HG02885 (cell line): ENCODE measurements at regions not wholly inside any gene's neighbourhood (a gene's known extent, or its start where the extent isn't known, plus 50 kb on each side); places are given as distances from the start of the nearest gene placed in this dataset.

Experiments
- ATAC-seq: cut with Tn5 transposase; IDR thresholded peaks from one replicate; pipeline ENCODE4 v1.9.1; 2021; ENCODE audit warnings: mild to moderate bottlenecking; ENCODE audit not compliant: unreplicated experiment, poor library complexity

DNA sequence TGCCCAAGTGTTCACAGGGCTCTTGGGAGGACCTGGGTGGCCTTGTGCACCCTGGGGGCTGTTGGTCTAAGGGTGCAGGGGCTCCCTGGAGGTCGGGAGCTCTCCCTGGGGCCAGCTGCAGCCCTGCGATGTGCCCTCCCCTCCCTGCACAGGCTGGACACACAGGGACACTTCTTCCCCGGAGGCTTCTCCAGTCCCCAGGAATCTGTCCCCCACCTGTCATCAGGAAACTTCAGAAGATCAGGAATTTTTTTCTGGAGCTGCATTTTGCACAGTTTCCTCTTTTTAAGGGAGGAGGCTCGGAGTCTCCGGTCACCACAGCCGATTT is 66.9 kb upstream of the BHLHE23 start:
- ATAC-seq, result no peak

DNA sequence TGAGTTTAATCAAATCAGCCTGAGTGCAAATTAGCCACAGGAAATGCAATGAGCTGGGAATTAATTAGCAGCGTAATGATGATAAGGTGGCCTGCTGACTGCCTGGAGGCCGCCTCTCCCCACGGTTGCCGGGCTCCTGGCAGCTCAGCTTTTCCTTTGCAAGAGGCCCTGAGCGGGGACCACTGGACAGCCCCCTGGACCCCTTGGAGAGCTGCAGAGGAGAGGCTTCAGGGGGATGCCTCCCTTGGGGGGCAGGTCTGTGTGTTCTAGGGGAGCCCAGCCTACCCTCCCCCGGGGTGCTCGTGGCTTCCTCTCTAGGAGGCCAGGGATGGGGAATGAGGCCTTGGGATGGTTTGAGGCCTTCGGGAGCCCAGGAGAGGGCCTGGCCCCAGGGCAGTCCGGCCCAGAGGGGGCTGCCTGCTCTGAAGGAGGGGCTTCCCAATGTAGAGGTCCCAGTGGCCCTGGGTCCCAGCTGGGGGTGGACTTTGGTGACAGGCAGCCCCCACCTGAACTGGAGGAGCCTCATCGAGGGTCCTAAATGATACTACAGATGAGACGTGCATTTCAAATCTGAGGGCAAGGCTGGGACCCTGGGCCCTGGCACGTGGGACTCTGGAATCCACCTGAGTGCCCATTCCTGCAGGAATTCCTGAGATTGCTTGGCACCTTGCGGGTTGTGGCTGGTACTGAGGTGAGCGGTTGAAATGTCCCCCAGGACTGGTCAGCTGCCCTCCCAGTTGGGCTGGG is 66.4 kb upstream of the BHLHE23 start:
- no peak for ATAC-seq

DNA sequence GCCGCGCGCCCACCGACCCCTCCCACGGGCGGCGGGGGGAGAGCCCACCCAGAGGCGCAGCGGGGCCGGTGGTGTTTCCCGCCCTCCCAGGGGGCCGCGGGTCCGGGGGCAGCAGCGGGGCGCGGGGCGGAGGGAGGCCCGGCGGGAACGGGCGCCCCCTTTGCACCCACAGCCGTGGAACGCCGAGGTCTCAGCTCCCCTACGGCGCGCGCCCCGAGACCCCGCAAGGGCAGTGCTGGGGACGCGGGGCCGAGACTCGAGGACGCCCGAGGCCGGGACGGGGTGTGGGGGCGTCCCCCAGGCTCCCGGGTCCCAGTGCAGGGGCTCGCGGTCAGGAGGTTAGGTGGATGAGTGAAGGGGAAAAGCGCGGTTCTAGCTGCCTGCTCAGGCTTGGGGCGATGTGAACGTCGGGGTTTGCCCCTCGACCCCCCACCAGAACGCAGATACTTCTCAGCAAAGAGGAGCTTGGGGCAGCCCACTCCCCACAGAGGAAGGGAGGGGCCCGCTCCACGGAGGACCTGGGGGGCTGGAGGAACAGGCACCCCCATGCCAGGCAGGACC is 65.5 kb upstream of the BHLHE23 start:
- ATAC-seq, result no peak

DNA sequence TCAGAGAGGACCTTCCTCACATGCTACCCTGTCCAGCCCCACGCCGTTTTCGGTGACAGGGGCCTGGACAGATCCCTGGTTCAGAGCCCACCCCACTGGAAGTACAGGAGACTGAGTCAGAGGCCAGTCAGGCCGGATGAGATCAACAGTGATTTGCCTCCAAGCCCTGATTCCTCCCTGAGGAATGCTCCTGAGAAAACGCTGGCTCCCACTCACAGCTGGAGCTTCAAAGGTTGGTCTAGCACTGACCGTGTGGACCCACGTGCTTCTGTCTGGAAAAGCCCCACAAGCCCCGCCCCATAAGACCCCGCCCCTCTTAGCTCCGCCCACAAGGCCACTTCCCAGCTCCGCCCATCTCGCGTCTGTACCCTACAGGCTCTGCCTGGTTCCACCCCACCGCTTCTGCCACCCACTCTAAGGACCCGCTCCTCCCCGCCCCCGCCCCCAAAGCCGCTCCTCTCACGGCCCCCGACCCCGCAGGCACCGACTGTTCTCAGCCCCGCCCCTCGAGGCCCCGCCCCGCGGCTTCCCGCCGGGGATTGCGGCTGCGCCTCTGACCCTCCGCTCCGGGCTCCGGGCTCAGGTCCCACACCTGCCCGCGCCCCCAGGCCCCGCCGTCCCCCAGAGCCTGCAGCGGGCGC is 64.9 kb upstream of the BHLHE23 start:
- ATAC-seq, result no peak

DNA sequence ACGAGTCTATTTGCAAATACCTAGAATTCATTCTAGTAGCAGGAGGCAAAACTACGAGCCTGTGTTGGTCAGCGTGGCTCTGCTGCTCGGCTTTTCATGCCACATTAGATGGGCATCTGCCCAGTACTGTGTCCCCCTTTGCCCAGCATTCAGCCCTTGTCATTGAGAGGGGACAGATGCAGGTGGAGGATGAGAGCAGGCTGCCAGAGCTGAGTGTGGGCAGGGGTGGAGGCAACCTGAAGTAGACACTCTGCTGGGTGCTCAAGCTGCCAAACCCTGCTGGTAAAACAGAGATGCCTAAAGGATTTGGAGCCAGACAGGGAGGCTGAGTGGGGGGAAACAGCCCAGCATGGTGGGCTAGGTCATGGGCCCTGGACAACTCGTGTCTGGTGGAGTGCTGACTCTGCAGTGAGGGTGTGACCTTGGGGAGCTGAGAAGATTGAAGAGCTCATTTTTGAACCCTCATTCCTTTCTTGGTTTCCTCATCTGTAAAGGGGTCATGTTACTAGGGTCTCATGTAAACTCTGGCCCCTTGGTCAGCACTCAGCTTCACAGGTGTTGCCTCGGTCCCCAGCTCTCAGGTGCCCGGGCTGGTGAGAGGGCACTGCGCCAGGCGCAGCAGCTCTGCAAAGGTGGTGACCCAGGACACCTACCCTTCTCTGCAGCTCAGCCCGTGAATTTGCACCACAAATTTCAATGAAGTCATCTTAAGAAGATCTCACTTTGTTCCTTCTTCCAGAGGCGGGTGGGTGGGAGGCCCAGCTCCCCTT is 64.2 kb upstream of the BHLHE23 start:
- no peak for ATAC-seq

DNA sequence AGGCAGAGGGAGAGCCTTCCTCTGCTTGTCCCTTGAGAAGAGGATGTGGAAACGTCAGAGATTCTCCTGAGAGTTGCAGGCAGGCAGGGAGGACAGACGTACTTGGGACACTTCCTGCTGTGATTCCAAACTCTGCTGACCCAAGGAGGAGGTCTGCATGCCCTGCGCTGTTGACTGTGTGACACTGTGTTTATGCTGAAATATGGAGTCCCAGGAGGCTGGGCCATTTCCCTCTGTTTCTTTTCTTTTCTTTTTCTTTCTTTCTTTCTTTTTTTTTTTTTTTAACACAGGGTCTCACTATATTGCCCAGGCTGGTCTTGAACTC is 63.5 kb upstream of the BHLHE23 start:
- ATAC-seq, result no peak

DNA sequence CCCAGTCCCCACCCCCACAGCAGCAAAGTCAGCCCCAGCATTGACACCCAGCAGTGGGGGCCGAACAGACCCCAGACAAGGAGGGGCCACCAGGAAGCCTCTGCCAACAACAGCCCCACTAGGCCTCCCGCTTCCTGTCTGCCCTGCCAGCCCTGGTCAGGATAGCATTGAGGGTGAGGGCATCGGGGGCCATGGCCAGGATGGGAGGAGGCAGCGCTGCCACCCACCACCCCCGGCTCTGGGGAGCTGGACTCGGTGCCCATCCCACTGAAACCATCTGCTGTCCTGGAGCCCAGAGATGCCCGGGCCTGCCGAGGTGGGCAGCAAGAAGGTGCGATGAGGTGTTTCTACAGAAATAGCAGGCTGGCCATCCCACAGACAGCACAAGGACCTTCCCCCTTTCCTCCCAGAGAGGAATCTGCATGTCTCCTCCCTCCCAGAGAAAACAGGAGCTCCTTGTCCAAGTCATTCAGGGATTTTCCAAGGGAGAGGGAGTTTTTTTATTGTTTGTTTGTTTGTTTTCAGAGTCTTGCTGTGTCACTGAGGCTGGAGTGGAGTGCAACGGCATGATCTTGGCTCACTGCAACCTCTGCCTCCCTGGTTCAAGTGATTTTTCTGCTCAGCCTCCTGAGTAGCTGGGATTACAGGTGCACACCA is 62.1 kb upstream of the BHLHE23 start:
- ATAC-seq, result no peak

DNA sequence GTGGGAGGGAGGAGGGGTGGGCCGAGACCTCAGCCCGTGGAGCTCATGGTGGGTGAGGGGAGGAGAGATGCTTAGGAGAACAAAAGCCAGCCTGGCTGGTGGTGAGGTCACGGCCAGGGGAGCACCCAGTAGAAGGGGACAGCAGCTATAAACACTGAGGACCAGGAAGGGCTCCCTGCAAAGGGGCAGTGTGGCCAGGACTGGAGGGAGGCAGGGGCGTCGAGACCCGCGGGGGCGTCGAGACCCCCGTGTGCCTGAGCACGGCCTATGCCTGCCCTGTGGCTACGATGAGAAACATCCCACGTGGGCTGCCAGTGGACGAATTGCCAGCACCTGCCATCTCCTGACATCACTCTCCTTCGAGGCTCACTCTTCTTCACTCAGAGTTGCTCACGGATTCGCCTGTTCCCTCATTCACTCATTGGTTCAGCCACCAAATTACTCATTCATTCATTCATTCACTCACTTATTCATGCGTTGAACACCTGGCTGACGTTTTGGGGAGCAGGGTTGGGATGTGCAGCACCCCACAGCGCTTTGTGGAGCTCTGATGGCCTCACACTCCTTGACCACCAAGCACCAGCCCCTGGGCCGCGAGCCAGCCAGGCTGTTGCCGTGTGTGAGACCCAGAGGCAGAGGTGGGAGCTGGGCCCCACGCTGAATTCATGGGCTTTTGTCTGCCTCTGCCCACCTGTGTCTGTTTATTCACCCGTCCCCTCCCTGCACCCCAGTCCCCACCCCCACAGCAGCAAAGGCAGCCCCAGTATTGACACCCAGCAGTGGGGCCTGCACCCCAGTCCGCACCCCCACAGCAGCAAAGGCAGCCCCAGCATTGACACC is 61.2 kb upstream of the BHLHE23 start:
- no peak for ATAC-seq

DNA sequence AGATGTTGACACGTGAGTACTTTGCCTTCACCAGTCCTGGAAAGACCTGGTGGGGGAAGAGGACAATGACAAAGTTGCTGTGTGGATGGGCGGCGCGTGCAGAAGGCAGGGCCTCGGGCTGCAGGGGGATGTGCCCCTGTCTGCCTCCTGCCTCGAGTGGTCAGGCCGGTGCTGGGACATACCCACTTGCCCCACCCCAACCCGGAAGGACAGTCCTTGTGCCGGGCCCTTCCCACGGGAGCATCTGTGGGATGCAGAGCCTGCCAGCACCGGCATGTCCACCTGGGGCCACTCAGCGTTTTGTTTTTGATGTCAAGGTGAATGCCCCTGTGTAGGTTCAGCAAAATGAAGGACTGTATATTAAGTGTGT is 60.5 kb upstream of the BHLHE23 start:
- no peak for ATAC-seq

DNA sequence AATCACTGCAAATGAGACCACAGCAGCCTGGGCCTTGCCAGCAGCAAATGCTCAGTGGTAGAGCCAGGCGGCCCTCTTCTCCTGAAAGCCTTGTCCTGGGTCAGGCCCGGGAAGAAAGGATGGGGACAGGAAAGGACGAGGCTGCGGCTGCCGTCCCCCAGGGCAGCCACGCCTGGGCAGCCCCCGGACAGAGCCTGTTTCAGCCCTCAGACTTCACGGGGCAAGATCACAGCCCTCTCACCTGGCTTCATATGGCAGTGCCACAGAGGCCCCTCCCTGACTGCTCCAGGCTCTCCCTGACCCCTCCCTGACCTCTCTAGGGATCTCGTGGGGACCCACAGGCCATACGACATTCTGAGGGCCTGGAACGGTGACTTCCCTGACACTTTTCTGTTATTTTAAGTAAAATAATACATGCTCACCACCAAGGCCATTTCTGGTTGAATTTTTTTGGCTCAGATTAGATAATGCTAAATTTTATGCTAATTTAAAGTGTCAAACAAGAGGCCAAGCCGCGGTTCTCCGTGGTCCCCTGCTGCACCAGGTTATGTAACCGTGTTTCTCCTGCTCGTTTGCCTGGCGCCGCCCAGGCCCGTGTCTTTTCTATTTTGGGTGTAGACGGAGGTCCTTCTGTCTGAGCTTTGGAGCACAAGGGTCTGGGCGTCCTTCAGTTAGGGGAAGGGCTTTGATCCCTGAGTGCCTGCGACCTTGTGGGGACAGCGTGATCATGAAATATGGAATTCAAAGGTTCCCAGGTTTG is 59.9 kb upstream of the BHLHE23 start:
- ATAC-seq, result no peak

DNA sequence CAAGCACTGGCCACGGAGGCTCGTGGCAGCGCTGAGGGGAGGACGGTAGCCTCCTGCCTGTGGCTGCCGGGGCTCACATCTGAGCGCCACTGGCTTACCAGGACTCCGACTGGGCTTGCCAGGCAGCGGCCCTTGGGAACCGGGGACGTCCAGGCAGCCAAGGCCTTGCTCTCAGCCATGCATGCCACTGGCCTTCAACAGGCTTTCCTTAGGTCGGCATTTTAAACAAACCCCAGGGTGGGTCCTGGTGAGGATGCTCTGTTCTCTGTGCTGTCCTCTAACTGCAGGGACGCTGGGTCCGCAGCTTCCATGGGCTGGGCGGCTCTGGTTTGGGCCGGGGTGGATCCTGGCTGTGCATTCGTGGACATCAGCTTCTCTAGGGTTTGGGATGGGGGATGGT is 59.1 kb upstream of the BHLHE23 start:
- ATAC-seq, result no peak

DNA sequence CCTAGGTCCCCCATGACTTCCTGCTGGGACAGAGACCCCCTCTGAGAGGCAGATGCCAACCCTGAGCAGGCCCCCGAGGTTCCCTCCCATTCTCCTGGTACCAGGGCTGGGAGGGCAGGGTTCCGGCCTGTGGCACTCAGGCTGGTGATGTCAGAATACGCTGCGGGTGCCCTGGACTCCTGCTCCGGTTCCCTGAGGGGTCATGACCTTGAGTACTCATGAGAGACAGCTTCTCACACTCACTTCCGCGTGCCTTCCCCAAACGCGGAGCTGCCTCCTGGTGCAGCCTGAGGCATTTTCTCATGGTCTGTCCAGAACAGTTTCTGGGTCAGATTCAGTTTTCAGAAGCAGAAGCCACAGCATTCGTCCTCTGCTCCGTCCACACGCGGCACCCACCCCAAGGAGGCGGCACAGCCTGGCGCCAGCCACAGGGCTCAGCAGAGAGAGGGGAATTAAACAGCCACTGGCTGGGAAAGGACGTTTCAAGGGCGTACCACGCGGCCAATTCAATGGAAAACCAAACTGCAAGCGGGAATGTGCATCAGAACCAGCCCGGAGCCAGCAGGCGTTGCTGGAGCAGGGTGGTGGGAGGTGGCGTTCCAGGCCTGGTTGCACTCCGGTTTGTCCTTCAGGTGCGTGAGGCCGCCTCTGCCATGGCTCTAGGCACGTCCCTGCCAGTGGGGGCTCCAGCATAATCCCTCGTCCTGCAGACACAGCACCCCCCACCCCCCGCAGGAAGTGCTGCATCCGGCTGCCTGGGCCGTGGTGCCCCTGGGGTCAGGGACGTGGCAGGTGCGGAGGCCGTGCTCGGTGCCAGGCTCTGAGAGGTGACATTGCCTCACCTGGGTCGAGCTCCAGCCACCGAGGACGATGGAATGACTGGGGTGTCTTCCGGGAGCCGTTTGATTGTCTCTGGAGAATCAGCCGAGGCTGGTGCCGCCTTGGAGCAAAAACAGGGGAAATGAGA is 58.3 kb upstream of the BHLHE23 start:
- no peak for ATAC-seq

DNA sequence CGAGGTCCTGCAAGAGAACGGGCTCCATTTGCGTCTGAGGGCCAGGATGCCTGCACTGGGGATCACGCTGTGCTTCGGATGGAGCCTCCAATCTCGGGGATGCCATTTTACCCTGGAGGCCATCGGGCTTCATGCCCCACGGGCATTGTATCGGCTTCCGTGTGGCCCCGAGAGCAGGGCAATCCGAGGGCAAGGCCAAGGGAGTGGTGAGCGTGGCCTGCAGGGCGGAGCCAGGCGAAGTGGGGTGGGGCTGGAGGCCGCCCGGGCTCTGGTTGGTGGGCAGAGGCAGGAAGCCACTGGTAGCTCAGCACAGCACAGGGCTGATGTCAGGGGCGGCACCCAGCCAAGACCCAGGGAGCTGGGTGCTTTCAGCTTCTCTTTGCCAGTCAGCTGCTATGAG is 57.5 kb upstream of the BHLHE23 start:
- no peak for ATAC-seq

DNA sequence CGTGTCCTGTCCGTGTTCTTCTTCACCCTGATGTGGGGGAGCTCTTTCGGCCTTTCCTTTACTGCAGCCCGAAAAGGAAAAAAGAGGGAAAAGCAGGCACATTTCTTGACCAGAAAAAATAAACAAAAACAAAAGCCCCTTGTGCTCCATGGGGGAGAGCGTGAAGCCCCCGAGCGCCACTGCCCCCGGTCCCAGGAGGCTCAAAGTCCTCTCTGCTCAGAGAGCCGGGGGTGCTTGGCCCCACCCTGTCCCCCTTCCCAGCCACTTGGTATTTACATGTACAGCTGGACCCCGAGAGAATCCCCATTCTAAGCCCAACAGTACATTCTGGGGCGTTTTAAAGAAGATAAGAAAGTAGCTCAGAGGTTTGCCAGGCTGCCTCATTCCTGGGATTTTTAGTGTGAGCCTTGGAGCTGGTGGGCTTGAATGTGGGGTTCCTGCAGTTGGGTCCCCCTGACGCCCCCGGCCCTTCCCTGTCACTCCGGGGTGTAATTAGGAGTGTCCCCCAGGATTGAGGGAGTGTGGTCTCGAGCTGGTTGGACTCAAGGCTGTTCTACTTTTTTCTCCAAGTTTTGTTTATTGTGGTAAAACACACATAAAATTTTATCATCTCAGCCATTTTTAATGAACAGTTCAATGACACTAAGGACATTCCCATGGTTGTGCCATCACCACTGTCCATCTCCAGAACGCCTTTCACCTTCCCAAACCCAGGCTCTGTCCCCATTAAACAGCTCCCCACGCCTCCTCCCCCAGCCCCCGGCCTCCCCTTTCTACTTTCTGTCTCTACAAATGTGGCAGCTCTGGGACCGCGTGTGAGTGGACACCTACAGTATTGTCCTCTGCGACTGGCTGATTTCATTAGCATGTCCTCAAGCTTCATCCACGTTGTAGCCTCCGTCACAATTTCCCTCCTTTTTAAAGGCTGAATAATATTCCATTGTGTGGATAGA is 55.7 kb upstream of the BHLHE23 start:
- no peak for ATAC-seq

DNA sequence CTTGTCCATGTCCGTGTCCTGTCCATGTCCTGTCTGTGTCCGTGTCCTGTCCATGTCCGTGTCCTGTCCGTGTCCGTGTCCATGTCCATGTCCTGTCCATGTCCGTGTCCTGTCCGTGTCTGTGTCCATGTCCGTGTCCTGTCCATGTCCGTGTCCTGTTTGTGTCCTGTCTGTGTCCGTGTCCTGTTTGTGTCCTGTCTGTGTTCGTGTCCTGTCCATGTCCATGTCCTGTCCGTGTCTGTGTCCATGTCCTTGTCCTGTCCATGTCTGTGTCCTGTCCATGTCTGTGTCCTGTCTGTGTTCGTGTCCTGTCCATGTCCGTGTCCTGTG is 55.0 kb upstream of the BHLHE23 start:
- no peak for ATAC-seq

DNA sequence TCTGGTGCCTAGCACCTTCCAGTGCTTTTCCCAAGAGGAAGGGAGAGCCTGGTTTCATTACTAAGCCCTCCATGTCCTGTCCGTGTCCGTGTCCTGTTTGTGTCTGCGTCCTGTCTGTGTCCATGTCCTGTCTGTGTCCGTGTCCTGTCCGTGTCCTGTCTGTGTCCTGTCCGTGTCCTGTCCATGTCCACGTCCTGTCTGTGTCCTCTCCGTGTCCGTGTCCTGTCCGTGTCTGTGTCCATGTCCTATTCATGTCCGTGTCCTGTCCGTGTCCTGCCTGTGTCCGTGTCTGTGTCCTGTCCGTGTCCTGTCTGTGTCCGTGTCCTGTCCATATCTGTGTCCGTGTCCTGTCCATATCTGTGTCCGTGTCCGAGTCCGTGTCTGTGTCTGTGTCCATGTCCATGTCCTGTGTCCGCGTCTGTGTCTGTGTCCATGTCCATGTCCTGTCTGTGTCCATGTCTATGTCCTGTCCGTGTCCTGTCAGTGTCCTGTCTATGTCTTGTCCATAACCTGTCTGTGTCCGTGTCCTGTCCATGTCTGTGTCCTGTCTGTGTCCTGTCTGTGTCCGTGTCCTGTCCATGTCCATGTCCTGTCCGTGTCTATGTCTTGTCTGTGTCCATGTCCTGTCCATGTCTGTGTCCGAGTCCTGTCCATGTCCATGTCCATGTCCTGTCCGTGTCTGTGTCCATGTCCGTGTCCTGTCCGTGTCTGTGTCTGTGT is 54.4 kb upstream of the BHLHE23 start:
- ATAC-seq, result no peak
